Activated CD4-positive, alpha-beta T cell treated with anti-CD3 and anti-CD28 coated beads for 36 hours (primary cell): ENCODE measurements at regions not wholly inside any gene's neighbourhood (a gene's known extent, or its start where the extent isn't known, plus 50 kb on each side); places are given as distances from the start of the nearest gene placed in this dataset.
"Not testable (repeated sequence)": the region's sequence is repeated elsewhere in the genome, so short reads cannot be mapped to it uniquely, and the experiment has no call there.

Experiments
- ATAC-seq: fragments of 200-7000 bp; cut with Tn5 transposase; one replicate; pipeline ENCODE4 v1.10.0; 2021; ENCODE audit warnings: mild to moderate bottlenecking, moderate library complexity
- CTCF ChIA-PET: fragments of 350-600 bp; sonication (Branson Sonifier 250); formaldehyde crosslinking; loops from one replicate; lab custom pipeline; 2021; ENCODE audit warnings: antibody characterized with exemption; lab: Charles Lee
- POLR2A ChIA-PET: fragments of 350-600 bp; sonication (Branson Sonifier 250); formaldehyde crosslinking; loops from one replicate; lab custom pipeline; 2021; ENCODE audit warnings: antibody characterized with exemption, inconsistent platforms; lab: Charles Lee
- DNase-seq: peaks from one replicate; pipeline ENCODE4 v3.0.0-alpha.2; 2020
- H3K27ac Mint-ChIP-seq: one replicate; pipeline ENCODE4 v1.8.0; 2021; ENCODE audit warnings: mixed read lengths
- H3K27me3 Mint-ChIP-seq: one replicate; pipeline ENCODE4 v1.8.0; 2021; ENCODE audit warnings: mixed read lengths
- H3K36me3 Mint-ChIP-seq: one replicate; pipeline ENCODE4 v1.8.0; 2021; ENCODE audit warnings: low read depth, mixed read lengths
- H3K4me1 Mint-ChIP-seq: one replicate; pipeline ENCODE4 v1.8.0; 2021; ENCODE audit warnings: mixed read lengths
- H3K4me3 Mint-ChIP-seq: one replicate; pipeline ENCODE4 v1.8.0; 2021; ENCODE audit warnings: mild to moderate bottlenecking, moderate library complexity, mixed read lengths
- H3K9me3 Mint-ChIP-seq: one replicate; pipeline ENCODE4 v1.8.0; 2021; ENCODE audit warnings: low read depth, mixed read lengths
- intact Hi-C, 2 experiments: fragments of 100-400 bp; cut with DNase I in 1 of 2; cut with micrococcal nuclease in 1 of 2; formaldehyde crosslinking; loops; one replicate each; pipeline versions ENCODE4 v1.14.2 to v1.15.1; 2022 to 2024; cut with DNase I, micrococcal nuclease

DNA sequence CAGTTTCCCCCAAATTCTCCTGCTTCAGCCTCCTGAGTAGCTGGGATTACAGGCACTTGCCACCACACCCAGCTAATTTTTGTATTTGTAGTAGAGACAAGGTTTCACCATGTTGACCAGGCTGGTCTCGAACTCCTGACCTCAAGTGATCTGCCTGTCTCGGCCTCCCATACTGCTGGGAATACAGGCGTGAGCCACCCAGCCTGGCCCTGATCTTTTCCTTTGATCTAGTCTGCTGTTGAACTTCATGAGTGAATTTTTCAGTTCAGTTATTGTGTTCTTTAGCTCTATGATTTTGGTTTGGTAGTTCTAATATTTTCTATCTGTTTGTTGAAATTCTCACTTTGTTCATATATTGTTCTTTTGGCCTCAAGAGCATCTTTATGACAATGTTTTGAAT lies 83.4 kb upstream of the RAP2C start:
- POLR2A ChIA-PET, H3K4me3 Mint-ChIP-seq, H3K36me3 Mint-ChIP-seq, intact Hi-C loops, ATAC-seq, DNase-seq, H3K27ac Mint-ChIP-seq, H3K9me3 Mint-ChIP-seq, H3K4me1 Mint-ChIP-seq, H3K27me3 Mint-ChIP-seq: not testable (repeated sequence)
- CTCF ChIA-PET = interaction anchor here (2.4 kb wide), 1 partner anchor 9 kb away, joined by 12 read pairs; no protein-coding TSS in a partner anchor

DNA sequence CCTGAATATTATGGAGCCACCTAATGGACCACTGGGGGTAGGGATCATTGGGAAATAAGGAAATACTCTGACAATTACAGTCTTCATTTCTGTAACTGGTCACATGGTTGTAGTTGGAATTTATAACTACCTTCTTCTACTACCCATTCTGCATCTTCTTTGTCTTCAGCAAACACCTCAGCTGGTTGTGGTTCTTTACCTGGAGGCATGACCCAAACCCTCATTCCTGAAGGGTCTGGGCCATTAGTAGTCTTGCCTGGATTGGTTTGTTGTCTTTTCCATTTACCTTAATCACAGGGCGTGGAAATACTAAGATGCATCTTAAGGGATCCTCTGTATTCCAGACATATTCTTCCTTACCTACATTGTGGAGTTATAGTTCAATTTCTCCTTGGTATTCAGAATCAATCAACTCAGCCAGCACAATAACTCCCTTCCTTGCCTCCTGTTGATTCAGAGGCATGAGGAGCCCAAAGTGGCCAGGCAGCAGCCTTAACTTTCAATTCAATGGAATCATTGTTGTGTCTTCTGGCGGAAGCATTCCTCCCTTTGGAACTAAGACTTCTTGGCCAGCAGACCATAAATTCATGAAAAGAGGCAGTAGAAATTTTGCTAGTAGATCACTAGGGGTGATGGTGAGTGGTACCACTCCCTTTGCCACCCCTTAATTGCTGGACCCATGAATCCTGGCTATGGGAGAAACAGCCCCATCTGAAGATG lies 75.7 kb upstream of the RAP2C start:
- no peaks in the 10 kb centered on the region for H3K9me3 Mint-ChIP-seq
- H3K27me3 Mint-ChIP-seq = no peaks in the 10 kb centered on the region
- DNase-seq (no peak), ATAC-seq (no peak)
- H3K27ac Mint-ChIP-seq = no peak overlapping the region
- POLR2A ChIA-PET = no interaction called here
- H3K36me3 Mint-ChIP-seq = no peaks in the 10 kb centered on the region
- no peaks in the 10 kb centered on the region for H3K4me1 Mint-ChIP-seq
- H3K4me3 Mint-ChIP-seq = no peak overlapping the region
- CTCF ChIA-PET = interaction anchor here (2.5 kb wide), 1 partner anchor 8 kb away, joined by 12 read pairs; no protein-coding TSS in a partner anchor
- intact Hi-C loops = loop anchor here (5.0 kb wide), 2 partner anchors 167 to 297 kb away; no protein-coding TSS in a partner anchor

DNA sequence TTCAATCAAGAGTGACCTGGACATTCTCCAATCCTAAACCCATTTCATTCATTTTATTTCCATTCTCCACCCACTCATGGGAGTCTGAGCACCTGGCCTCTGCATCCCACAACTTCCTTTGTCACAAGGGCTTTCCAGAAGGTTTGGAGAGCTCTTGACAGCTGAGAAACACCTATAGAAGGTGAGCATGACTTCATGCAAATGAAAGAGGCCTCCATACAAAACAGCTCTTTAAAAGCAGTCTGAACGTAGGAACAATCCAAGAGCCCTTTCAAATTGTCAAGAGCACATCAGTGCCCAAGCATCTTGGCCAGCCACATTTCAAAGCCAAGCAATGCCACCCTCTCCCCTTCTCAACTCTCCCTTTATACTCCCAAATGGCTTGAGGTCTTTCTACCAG lies 74.9 kb upstream of the RAP2C start:
- DNase-seq = no peak
- POLR2A ChIA-PET = no interaction called here
- H3K36me3 Mint-ChIP-seq = no peaks in the 10 kb centered on the region
- CTCF ChIA-PET = interaction anchor here (0.7 to 3.1 kb wide), 5 partner anchors 9 to 447 kb away, joined by 3 to 38 read pairs (median 5); no protein-coding TSS in a partner anchor
- no peaks in the 10 kb centered on the region for H3K27me3 Mint-ChIP-seq
- H3K4me3 Mint-ChIP-seq = no peak overlapping the region
- intact Hi-C loops = loop anchor here (5.0 kb wide), 2 partner anchors 168 to 298 kb away; no protein-coding TSS in a partner anchor
- no peak for ATAC-seq
- H3K9me3 Mint-ChIP-seq = no peaks in the 10 kb centered on the region
- no peak overlapping the region for H3K27ac Mint-ChIP-seq
- H3K4me1 Mint-ChIP-seq = no peaks in the 10 kb centered on the region

DNA sequence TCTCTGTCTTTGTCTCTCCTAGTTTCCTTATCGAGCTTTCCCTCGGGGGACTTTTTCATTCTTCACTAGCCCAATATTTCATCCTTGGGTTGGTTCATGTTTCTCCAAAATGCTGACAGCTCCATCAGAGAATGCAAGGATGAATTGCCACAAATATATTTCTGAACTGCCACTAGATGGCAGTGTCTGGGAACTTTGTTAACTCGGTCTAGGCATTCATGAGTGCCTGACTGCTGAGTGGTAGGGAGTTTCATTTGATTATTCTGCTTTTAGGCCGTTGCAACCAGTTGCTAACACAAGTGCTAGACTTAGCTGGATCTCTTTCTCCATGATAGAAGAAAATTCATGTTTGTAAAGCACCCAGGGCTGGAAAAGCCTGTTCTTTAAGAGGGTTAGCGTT lies 73.5 kb upstream of the RAP2C start:
- peak; percentile 39 for ATAC-seq
- CTCF ChIA-PET = interaction anchor here (0.6 to 3.1 kb wide), 27 partner anchors 11 to 446 kb away, joined by 3 to 38 read pairs (median 3); no protein-coding TSS in a partner anchor
- intact Hi-C loops = loop anchor here (1.0 to 5.0 kb wide), 6 partner anchors 170 to 339 kb away; no protein-coding TSS in a partner anchor
- no peak overlapping the region for H3K27ac Mint-ChIP-seq
- no peaks in the 10 kb centered on the region for H3K4me1 Mint-ChIP-seq
- POLR2A ChIA-PET = interaction anchor here (0.6 kb wide), 2 partner anchors 75 to 226 kb away, joined by 3 read pairs; no protein-coding TSS in a partner anchor
- DNase-seq = peak; percentile 28
- H3K36me3 Mint-ChIP-seq = no peaks in the 10 kb centered on the region
- no peak overlapping the region for H3K4me3 Mint-ChIP-seq
- no peaks in the 10 kb centered on the region for H3K27me3 Mint-ChIP-seq
- H3K9me3 Mint-ChIP-seq = no peaks in the 10 kb centered on the region

DNA sequence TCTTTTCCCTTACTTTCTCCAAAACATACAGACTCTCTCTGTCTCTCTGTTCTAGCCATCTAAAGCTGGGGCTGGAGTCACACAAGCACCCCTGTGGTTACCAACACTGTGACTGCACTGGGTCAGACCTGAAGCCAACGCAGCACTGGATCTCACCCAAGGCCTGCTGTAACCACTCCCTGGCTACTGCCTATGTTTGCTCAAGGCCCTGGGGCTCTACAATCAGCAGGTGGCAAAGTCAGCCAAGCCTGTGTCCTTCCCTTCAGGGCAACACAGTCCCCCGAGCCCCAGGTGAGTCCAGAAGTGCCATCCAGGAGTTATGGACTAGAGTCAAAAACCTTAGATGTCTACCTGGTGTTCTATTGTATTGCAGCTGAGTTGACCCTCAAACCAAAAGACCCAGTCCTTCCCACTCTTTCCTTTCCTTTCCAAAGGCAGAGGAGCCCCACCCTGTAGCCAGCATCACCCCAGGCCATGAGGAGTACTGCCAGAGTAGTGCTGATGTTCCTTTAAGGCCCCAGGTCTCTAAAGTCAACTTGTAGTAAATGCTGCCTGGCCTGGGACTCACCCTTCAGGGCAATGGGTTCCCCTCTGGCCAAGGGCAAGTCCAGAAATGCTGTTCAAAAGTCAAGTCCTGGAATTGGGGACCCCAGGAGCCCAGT lies 58.8 kb upstream of the RAP2C start:
- POLR2A ChIA-PET = no interaction called here
- H3K27ac Mint-ChIP-seq = no peak overlapping the region
- ATAC-seq (no peak), DNase-seq (no peak)
- no peaks in the 10 kb centered on the region for H3K36me3 Mint-ChIP-seq
- CTCF ChIA-PET = interaction anchor here (1.1 kb wide), 1 partner anchor 11 kb away, joined by 3 read pairs; no protein-coding TSS in a partner anchor
- H3K27me3 Mint-ChIP-seq = no peaks in the 10 kb centered on the region
- intact Hi-C loops = no loop called here
- H3K9me3 Mint-ChIP-seq = no peaks in the 10 kb centered on the region
- H3K4me1 Mint-ChIP-seq = no peaks in the 10 kb centered on the region
- H3K4me3 Mint-ChIP-seq = no peak overlapping the region

DNA sequence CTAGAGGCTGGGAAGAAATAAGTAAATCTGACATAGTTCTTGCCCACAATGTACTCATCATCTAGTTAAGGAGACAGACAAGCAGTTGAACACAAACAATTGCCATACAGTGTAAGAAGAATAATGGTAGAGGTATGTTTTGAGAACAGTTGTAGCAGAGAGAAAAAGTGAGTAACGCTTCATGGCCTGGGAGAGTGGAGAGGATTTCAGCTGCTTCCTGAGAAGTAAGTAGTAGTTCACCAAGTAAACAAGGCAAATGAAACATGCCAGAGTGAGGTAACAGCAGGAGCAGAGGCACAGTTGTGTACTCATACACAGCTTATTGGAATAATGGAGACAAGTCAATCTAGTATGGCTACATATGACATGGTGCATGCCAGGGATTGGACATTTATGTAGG lies 53.6 kb upstream of the RAP2C start:
- DNase-seq (no peak), ATAC-seq (no peak)
- ChIA-PET POLR2A (no interaction called here), CTCF (no interaction called here)
- Mint-ChIP-seq H3K36me3 (no peaks in the 10 kb centered on the region), H3K27me3 (no peaks in the 10 kb centered on the region), H3K4me1 (peaks cover 4% of the 10 kb centered on the region), H3K27ac (no peak overlapping the region), H3K4me3 (no peak overlapping the region), H3K9me3 (no peaks in the 10 kb centered on the region)
- intact Hi-C loops = no loop called here

DNA sequence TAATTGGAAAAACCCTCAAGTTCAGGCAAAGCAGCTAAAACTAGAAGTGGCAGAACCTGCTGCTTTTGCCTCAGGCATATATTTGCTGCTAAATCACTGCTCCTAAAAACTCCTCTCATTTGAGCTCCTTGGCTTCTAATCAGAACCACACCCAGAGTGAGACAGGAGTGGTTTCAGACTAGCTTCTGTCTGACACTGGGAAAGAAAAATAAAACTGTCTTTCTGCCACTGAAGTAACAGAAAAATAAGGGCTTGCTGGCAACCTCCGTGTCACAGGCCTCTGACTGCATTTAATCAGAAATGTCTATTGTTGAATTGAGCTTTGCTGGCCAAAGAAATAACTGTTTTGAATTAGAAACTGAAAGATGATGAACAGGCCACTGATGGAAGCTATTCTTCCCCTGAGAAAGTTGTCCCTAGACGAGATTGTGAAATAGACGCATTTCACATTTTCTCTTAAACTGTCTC lies 52.1 kb upstream of the RAP2C start:
- Mint-ChIP-seq H3K36me3 (no peaks in the 10 kb centered on the region), H3K9me3 (no peaks in the 10 kb centered on the region), H3K27me3 (no peaks in the 10 kb centered on the region), H3K4me3 (no peak overlapping the region), H3K27ac (no peak overlapping the region), H3K4me1 (peaks cover 12% of the 10 kb centered on the region)
- ATAC-seq (no peak), DNase-seq (no peak)
- intact Hi-C loops = no loop called here
- POLR2A ChIA-PET = no interaction called here
- CTCF ChIA-PET = interaction anchor here (0.6 to 1.2 kb wide), 4 partner anchors 12 to 210 kb away, joined by 3 to 4 read pairs (median 4); no protein-coding TSS in a partner anchor

DNA sequence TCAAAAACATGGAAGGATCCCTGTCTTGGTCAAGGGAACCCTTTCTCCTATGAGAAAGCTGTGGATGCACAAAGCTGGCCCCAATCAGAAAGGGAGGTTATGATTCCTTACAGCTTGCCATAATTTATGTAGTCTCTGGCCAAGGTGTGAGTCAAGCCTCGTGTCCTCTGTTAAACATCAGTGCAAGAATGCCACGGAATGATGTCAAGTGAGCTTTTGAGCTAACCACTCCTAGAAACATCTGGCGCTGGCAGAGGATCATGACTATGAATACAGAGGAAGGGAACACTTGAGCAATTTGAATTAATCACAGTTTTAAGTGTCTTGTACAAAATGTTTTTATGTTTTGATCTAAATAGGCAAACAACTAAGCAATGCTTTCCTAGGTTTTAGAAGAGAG lies 51.5 kb upstream of the RAP2C start:
- Mint-ChIP-seq H3K27ac (no peak overlapping the region), H3K27me3 (no peaks in the 10 kb centered on the region), H3K4me1 (peaks cover 14% of the 10 kb centered on the region), H3K36me3 (no peaks in the 10 kb centered on the region), H3K9me3 (no peaks in the 10 kb centered on the region), H3K4me3 (no peak overlapping the region)
- POLR2A ChIA-PET = no interaction called here
- no peak for DNase-seq
- CTCF ChIA-PET = interaction anchor here (0.8 to 1.5 kb wide), 3 partner anchors 11 to 178 kb away, joined by 3 to 4 read pairs (median 4); no protein-coding TSS in a partner anchor
- intact Hi-C loops = no loop called here
- ATAC-seq = no peak

DNA sequence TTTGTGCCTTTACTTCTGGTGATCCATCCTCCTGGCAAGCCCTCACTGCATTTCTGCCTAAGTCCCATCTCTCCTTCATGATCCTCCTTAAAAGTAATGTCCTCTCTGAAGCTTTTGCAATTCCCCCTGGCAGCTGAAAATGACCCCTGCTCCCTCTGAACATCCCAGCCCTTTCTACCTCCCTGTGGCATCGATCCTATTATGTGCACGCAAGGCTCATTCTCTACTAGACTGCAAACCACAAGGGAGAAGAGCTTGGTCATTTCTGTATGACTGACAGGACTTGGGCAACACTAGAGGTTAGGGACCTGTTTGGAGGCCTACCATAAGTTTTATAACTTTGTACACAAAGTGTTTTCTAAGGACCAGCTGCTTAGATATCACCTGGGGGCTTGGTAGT lies 50.8 kb upstream of the RAP2C start:
- no peaks in the 10 kb centered on the region for H3K36me3 Mint-ChIP-seq
- DNase-seq (no peak), ATAC-seq (no peak)
- H3K4me3 Mint-ChIP-seq = no peak overlapping the region
- no peaks in the 10 kb centered on the region for H3K27me3 Mint-ChIP-seq
- H3K27ac Mint-ChIP-seq = no peak overlapping the region
- H3K4me1 Mint-ChIP-seq = peaks cover 14% of the 10 kb centered on the region
- intact Hi-C loops = no loop called here
- POLR2A ChIA-PET = no interaction called here
- H3K9me3 Mint-ChIP-seq = no peaks in the 10 kb centered on the region
- CTCF ChIA-PET = interaction anchor here (0.7 to 1.5 kb wide), 2 partner anchors 23 to 162 kb away, joined by 3 to 4 read pairs; no protein-coding TSS in a partner anchor
